Caco-2 (cell line): ENCODE measurements at regions not wholly inside any gene's neighbourhood (a gene's known extent, or its start where the extent isn't known, plus 50 kb on each side); places are given as distances from the start of the nearest gene placed in this dataset.

ENCODE experiments used
- BruUV-seq: library from RNA; stranded (reverse); fragments of 400-500 nt; replicated peaks from 2 replicates; lab custom pipeline; 2021; lab: Mats Ljungman, UMichigan
- CTCF ChIA-PET: fragments of 300-600 bp; sonication (Branson Sonifier 250); formaldehyde crosslinking; loops from one replicate; lab custom pipeline; 2022; ENCODE audit warnings: antibody characterized with exemption; lab: Charles Lee
- POLR2A ChIA-PET: fragments of 300-600 bp; sonication (Branson Sonifier 250); formaldehyde crosslinking; loops from one replicate; lab custom pipeline; 2022; ENCODE audit warnings: antibody characterized with exemption; lab: Charles Lee
- DNase-seq, 2 experiments: peaks; one replicate each; pipeline versions ENCODE4 v3.0.0 to v3.0.0-alpha.2; 2020 to 2022
- H3K27me3 ChIP-seq: replicated peaks from 2 replicates; pipeline ENCODE4 v1.6.0; 2011; ENCODE audit warnings: low read length; ENCODE audit not compliant: control insufficient read depth, insufficient read depth
- H3K36me3 ChIP-seq: 2 replicates; pipeline ENCODE4 v1.5.1; 2011; ENCODE audit warnings: low read length; ENCODE audit not compliant: control insufficient read depth, insufficient read depth
- H3K4me1 ChIP-seq: fragments of 250-450 bp; sonication (Bioruptor Pico); 2 replicates; pipeline ENCODE4 v1.5.1; 2020; ENCODE audit warnings: mild to moderate bottlenecking
- H3K4me3 ChIP-seq: 2 replicates; pipeline ENCODE4 v1.5.1; 2011; ENCODE audit warnings: low read depth, mild to moderate bottlenecking, control low read depth, low read length
- H3K9me3 ChIP-seq: fragments of 250-450 bp; sonication (Bioruptor Pico); 2 replicates; pipeline ENCODE4 v1.5.1; 2020; ENCODE audit warnings: mild to moderate bottlenecking, moderate library complexity
- H3K27ac Mint-ChIP-seq: one replicate; pipeline ENCODE4 v1.8.0; 2022; ENCODE audit warnings: mixed read lengths; ENCODE audit not compliant: unreplicated experiment
- H3K27me3 Mint-ChIP-seq: one replicate; pipeline ENCODE4 v1.8.0; 2022; ENCODE audit warnings: mixed read lengths; ENCODE audit not compliant: insufficient read depth, unreplicated experiment
- H3K36me3 Mint-ChIP-seq: one replicate; pipeline ENCODE4 v1.8.0; 2022; ENCODE audit warnings: mild to moderate bottlenecking, mixed read lengths; ENCODE audit not compliant: insufficient read depth, unreplicated experiment
- H3K4me1 Mint-ChIP-seq: one replicate; pipeline ENCODE4 v1.8.0; 2022; ENCODE audit warnings: low read depth, mixed read lengths; ENCODE audit not compliant: unreplicated experiment
- H3K4me3 Mint-ChIP-seq: one replicate; pipeline ENCODE4 v1.8.0; 2022; ENCODE audit warnings: mild to moderate bottlenecking, moderate library complexity, mixed read lengths; ENCODE audit not compliant: unreplicated experiment
- H3K9me3 Mint-ChIP-seq: one replicate; pipeline ENCODE4 v1.8.0; 2022; ENCODE audit warnings: mixed read lengths; ENCODE audit not compliant: unreplicated experiment
- intact Hi-C: fragments of 100-400 bp; cut with micrococcal nuclease; formaldehyde crosslinking; loops from one replicate; pipeline ENCODE4 v1.10.0; 2022; ENCODE audit not compliant: unreplicated experiment
- TF ChIP-seq, protein P1 (sequence below), 2 experiments: fragments of 200-600 bp in 1 of 2; IDR thresholded peaks; 1 replicate in 1 of 2; 2 replicates in 1 of 2; pipeline versions ENCODE4 v1.5.1 to v1.8.0; 2011 to 2022; ENCODE audit warnings: antibody characterized with exemption in 1 of 2, control low read depth in 1 of 2, inconsistent platforms in 1 of 2, low read depth in 1 of 2, low read length in 1 of 2, mild to moderate bottlenecking in 1 of 2, moderate library complexity in 1 of 2; ENCODE audit not compliant: insufficient read depth in 1 of 2, severe bottlenecking in 1 of 2, unreplicated experiment in 1 of 2

- no peak for DNase-seq
- H3K9me3 ChIP-seq: no peaks in the 10 kb centered on the region
- H3K4me3 ChIP-seq: no peak overlapping the region
- Mint-ChIP-seq H3K4me3 (no peak overlapping the region), H3K36me3 (no peaks in the 10 kb centered on the region), H3K27ac (no peak overlapping the region), H3K27me3 (peaks cover 22% of the 10 kb centered on the region), H3K4me1 (no peaks in the 10 kb centered on the region), H3K9me3 (peaks cover 10% of the 10 kb centered on the region)
- POLR2A ChIA-PET: no interaction called here
- no peaks in the 10 kb centered on the region for H3K36me3 ChIP-seq
- TF ChIP-seq, protein P1, sequence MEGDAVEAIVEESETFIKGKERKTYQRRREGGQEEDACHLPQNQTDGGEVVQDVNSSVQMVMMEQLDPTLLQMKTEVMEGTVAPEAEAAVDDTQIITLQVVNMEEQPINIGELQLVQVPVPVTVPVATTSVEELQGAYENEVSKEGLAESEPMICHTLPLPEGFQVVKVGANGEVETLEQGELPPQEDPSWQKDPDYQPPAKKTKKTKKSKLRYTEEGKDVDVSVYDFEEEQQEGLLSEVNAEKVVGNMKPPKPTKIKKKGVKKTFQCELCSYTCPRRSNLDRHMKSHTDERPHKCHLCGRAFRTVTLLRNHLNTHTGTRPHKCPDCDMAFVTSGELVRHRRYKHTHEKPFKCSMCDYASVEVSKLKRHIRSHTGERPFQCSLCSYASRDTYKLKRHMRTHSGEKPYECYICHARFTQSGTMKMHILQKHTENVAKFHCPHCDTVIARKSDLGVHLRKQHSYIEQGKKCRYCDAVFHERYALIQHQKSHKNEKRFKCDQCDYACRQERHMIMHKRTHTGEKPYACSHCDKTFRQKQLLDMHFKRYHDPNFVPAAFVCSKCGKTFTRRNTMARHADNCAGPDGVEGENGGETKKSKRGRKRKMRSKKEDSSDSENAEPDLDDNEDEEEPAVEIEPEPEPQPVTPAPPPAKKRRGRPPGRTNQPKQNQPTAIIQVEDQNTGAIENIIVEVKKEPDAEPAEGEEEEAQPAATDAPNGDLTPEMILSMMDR (IDR thresholded peaks at IDR 0.05; ENCODE audit: insufficient read depth in 1 of 2, low read depth in 1 of 2, low read length in 1 of 2, severe bottlenecking in 1 of 2, unreplicated experiment in 1 of 2): no peak
- no peaks in the 10 kb centered on the region for H3K27me3 ChIP-seq
- CTCF ChIA-PET: no interaction called here
- H3K4me1 ChIP-seq: no peaks in the 10 kb centered on the region
- BruUV-seq: no TSS peak
- intact Hi-C loops: no loop called here
These were observed 236.6 kb upstream of the PDE10A start for GRCh38 chr6:165899611-165900010.

- no peak overlapping the region for H3K4me3 ChIP-seq
- TF ChIP-seq, protein P1 (IDR thresholded peaks at IDR 0.05; ENCODE audit: insufficient read depth in 1 of 2, low read depth in 1 of 2, low read length in 1 of 2, severe bottlenecking in 1 of 2, unreplicated experiment in 1 of 2): no peak
- peaks cover 14% of the 10 kb centered on the region for H3K27me3 Mint-ChIP-seq
These were observed 232.6 kb upstream of the PDE10A start for GRCh38 chr6:165895421-165896165.

GRCh38 chr6:165894171-165894825 lies 231.3 kb upstream of the PDE10A start:
- intact Hi-C loops: no loop called here
- Mint-ChIP-seq H3K4me1 (no peaks in the 10 kb centered on the region), H3K4me3 (no peak overlapping the region), H3K27ac (no peak overlapping the region), H3K27me3 (peaks cover 15% of the 10 kb centered on the region), H3K36me3 (no peaks in the 10 kb centered on the region), H3K9me3 (no peaks in the 10 kb centered on the region)
- POLR2A ChIA-PET: no interaction called here
- Histone ChIP-seq H3K4me3 (no peak overlapping the region), H3K36me3 (no peaks in the 10 kb centered on the region), H3K27me3 (no peaks in the 10 kb centered on the region; the same call in 1 of the 2 replicates), H3K9me3 (no peaks in the 10 kb centered on the region), H3K4me1 (no peaks in the 10 kb centered on the region)
- BruUV-seq: no TSS peak
- no peak for DNase-seq
- CTCF ChIA-PET: no interaction called here
- TF ChIP-seq, protein P1 (IDR thresholded peaks at IDR 0.05; ENCODE audit: insufficient read depth in 1 of 2, low read depth in 1 of 2, low read length in 1 of 2, severe bottlenecking in 1 of 2, unreplicated experiment in 1 of 2): no peak

More at GRCh38 chr6:165895421-165896165, 232.6 kb upstream of the PDE10A start:
- Mint-ChIP-seq H3K9me3 (no peaks in the 10 kb centered on the region), H3K4me1 (no peaks in the 10 kb centered on the region), H3K36me3 (no peaks in the 10 kb centered on the region), H3K4me3 (no peak overlapping the region), H3K27ac (no peak overlapping the region)
- POLR2A ChIA-PET: no interaction called here
- H3K9me3 ChIP-seq: no peaks in the 10 kb centered on the region
- no peaks in the 10 kb centered on the region for H3K4me1 ChIP-seq
- BruUV-seq: no TSS peak
- H3K27me3 ChIP-seq: no peaks in the 10 kb centered on the region
- H3K36me3 ChIP-seq: no peaks in the 10 kb centered on the region
- DNase-seq: no peak
- intact Hi-C loops: no loop called here
- CTCF ChIA-PET: no interaction called here
